B cell (primary cell): ENCODE measurements at regions not wholly inside any gene's neighbourhood (a gene's known extent, or its start where the extent isn't known, plus 50 kb on each side); places are given as distances from the start of the nearest gene placed in this dataset.

Source experiments
- ATAC-seq: fragments of 200-7000 bp; cut with Tn5 transposase; one replicate; pipeline ENCODE4 v1.10.0; 2021; ENCODE audit warnings: low read depth, mild to moderate bottlenecking, moderate number of reproducible peaks, moderate library complexity
- CTCF ChIA-PET: fragments of 350-600 bp; sonication (Branson Sonifier 250); formaldehyde crosslinking; loops from one replicate; lab custom pipeline; 2021; ENCODE audit warnings: antibody characterized with exemption, inconsistent platforms; lab: Charles Lee
- POLR2A ChIA-PET: fragments of 350-600 bp; sonication (Branson Sonifier 250); formaldehyde crosslinking; loops from one replicate; lab custom pipeline; 2021; ENCODE audit warnings: antibody characterized with exemption; lab: Charles Lee
- DNase-seq: peaks from one replicate; pipeline ENCODE4 v3.0.0; 2013
- H2AFZ ChIP-seq: 2 replicates; pipeline ENCODE4 v1.6.1; 2012; ENCODE audit warnings: mild to moderate bottlenecking, low read depth, low read length; ENCODE audit not compliant: insufficient read depth, poor library complexity, severe bottlenecking
- H3K27ac ChIP-seq, 2 donors: 1 replicate in 1 of 2; 2 replicates in 1 of 2; pipeline ENCODE4 v1.5.1; 2012 to 2013; ENCODE audit warnings: low read length in 2 of 2, mild to moderate bottlenecking in 2 of 2, moderate library complexity in 1 of 2
- H3K27me3 ChIP-seq, 4 experiments: fragments of 200-600 bp in 1 of 4; sonication (generic) in 1 of 4; replicated peaks in 1 of 4; 1 replicate in 2 of 4; 2 replicates in 2 of 4; pipeline versions ENCODE4 v1.6.1 to v1.7.0; 2013 to 2016; ENCODE audit warnings: low read length in 3 of 4, mild to moderate bottlenecking in 2 of 4, mixed read lengths in 1 of 4, moderate library complexity in 1 of 4; ENCODE audit not compliant: insufficient read depth in 4 of 4, control insufficient read depth in 3 of 4; ENCODE audit errors: control extremely low read depth in 1 of 4
- H3K36me3 ChIP-seq, 2 experiments: replicated peaks in 1 of 2; 1 replicate in 1 of 2; 2 replicates in 1 of 2; pipeline versions ENCODE4 v1.6.1 to v1.7.1; 2013; ENCODE audit warnings: low read length in 1 of 2; ENCODE audit not compliant: insufficient read depth in 2 of 2, control insufficient read depth in 1 of 2; ENCODE audit errors: control extremely low read depth in 1 of 2, extremely low read depth in 1 of 2
- H3K4me1 ChIP-seq, 2 donors: fragments of 200-600 bp in 1 of 2; sonication (generic) in 1 of 2; 1 replicate in 1 of 2; 2 replicates in 1 of 2; pipeline versions ENCODE4 v1.5.1 to v1.6.1; 2013 to 2017; ENCODE audit warnings: low read length in 2 of 2; ENCODE audit not compliant: control insufficient read depth in 2 of 2, insufficient read depth in 2 of 2
- H3K4me2 ChIP-seq: replicated peaks from 2 replicates; pipeline ENCODE3; 2012; ENCODE audit warnings: mild to moderate bottlenecking, low read depth, low read length; ENCODE audit not compliant: poor library complexity, severe bottlenecking
- H3K4me3 ChIP-seq, 5 experiments: fragments of 200-600 bp in 1 of 5; sonication (generic) in 1 of 5; 1 replicate in 3 of 5; 2 replicates in 2 of 5; pipeline versions ENCODE4 v1.5.1 to v1.7.0; 2011 to 2016; ENCODE audit warnings: low read length in 4 of 5, mild to moderate bottlenecking in 4 of 5, low read depth in 2 of 5, control low read depth in 1 of 5, moderate library complexity in 1 of 5; ENCODE audit not compliant: insufficient read depth in 1 of 5; ENCODE audit errors: control extremely low read depth in 1 of 5, extremely low read depth in 1 of 5
- H3K79me2 ChIP-seq: fragments of 200-600 bp; sonication (generic); one replicate; pipeline ENCODE4 v1.6.0; 2016; ENCODE audit warnings: low read length; ENCODE audit not compliant: control insufficient read depth, insufficient read depth
- H3K9ac ChIP-seq: fragments of 200-600 bp; sonication (generic); 2 replicates; pipeline ENCODE4 v1.6.1; 2017; ENCODE audit warnings: mild to moderate bottlenecking, low read length, moderate library complexity
- H3K9me3 ChIP-seq, 3 donors: one replicate each; pipeline versions ENCODE4 v1.6.1 to v1.7.1; 2013; ENCODE audit warnings: low read length in 2 of 3; ENCODE audit not compliant: control insufficient read depth in 2 of 3, insufficient read depth in 1 of 3; ENCODE audit errors: control extremely low read depth in 1 of 3
- H4K20me1 ChIP-seq: 2 replicates; pipeline ENCODE4 v1.6.0; 2012; ENCODE audit warnings: mild to moderate bottlenecking, low read length; ENCODE audit not compliant: insufficient read depth, control insufficient read depth, poor library complexity, severe bottlenecking
- H3K27ac Mint-ChIP-seq: one replicate; pipeline ENCODE4 v1.8.0; 2021; ENCODE audit warnings: mixed read lengths
- H3K27me3 Mint-ChIP-seq: one replicate; pipeline ENCODE4 v1.8.0; 2021; ENCODE audit warnings: mixed read lengths
- H3K4me1 Mint-ChIP-seq: one replicate; pipeline ENCODE4 v1.8.0; 2021; ENCODE audit warnings: mixed read lengths
- H3K4me3 Mint-ChIP-seq: one replicate; pipeline ENCODE4 v1.8.0; 2021; ENCODE audit warnings: mixed read lengths
- H3K9me3 Mint-ChIP-seq: one replicate; pipeline ENCODE4 v1.8.0; 2022; ENCODE audit warnings: mixed read lengths; ENCODE audit not compliant: insufficient read depth
- EZH2 ChIP-seq: IDR thresholded peaks from 2 replicates; pipeline ENCODE4 v1.6.1; 2012; ENCODE audit warnings: borderline replicate concordance, low read depth, mild to moderate bottlenecking, moderate library complexity, low read length; ENCODE audit not compliant: insufficient read depth, poor library complexity, severe bottlenecking
- WGBS: methylation state at CpG from one replicate; pipeline ENCODE4 v1.1.5; 2013; ENCODE audit warnings: missing lambda C conversion rate; ENCODE audit not compliant: insufficient coverage; 5-methylcytosine and 5-hydroxymethylcytosine counted together
- intact Hi-C: fragments of 100-400 bp; cut with micrococcal nuclease; formaldehyde crosslinking; loops from one replicate; pipeline ENCODE4 v1.10.0; 2022
- TF ChIP-seq, protein P1 (sequence below): fragments of 200-600 bp; IDR thresholded peaks from one replicate; pipeline ENCODE4 v1.8.0; 2022; ENCODE audit warnings: antibody characterized with exemption, mild to moderate bottlenecking

DNA sequence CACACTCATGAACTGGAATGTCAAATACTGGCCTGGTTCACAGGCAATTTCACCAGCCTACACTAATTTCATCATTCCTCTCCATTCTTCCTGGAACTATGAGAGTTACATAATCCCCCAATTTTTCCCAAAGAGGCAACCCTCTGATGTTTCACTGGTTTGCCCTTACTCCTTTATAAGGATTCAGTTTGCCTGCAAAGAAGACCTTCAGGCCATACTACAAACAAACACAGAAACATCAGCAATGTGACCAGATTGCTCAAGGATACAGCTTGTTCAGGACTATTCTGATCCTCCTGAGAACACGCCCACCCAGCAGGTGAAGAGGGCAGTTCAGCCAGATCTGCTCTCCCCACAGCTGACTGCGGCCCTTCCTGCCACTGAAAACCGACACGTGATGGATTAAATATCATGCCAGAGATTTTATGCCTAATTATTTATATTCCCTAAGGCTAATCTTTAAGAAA, 215.5 kb downstream of the ETAA1 start:
- Histone ChIP-seq H3K9me3 (no peaks in the 10 kb centered on the region), H4K20me1 (no peaks in the 10 kb centered on the region), H3K36me3 (no peaks in the 10 kb centered on the region), H3K27me3 (no peaks in the 10 kb centered on the region), H2AFZ (no peak overlapping the region), H3K4me2 (no peak overlapping the region), H3K79me2 (no peaks in the 10 kb centered on the region), H3K27ac (no peak overlapping the region), H3K9ac (no peak overlapping the region), H3K4me1 (no peaks in the 10 kb centered on the region), H3K4me3 (no peak overlapping the region)
- no peak overlapping the region for H3K4me3 Mint-ChIP-seq
- no peak overlapping the region for H3K27ac Mint-ChIP-seq
- POLR2A ChIA-PET: no interaction called here
- no peak for TF ChIP-seq EZH2
- TF ChIP-seq, protein P1, sequence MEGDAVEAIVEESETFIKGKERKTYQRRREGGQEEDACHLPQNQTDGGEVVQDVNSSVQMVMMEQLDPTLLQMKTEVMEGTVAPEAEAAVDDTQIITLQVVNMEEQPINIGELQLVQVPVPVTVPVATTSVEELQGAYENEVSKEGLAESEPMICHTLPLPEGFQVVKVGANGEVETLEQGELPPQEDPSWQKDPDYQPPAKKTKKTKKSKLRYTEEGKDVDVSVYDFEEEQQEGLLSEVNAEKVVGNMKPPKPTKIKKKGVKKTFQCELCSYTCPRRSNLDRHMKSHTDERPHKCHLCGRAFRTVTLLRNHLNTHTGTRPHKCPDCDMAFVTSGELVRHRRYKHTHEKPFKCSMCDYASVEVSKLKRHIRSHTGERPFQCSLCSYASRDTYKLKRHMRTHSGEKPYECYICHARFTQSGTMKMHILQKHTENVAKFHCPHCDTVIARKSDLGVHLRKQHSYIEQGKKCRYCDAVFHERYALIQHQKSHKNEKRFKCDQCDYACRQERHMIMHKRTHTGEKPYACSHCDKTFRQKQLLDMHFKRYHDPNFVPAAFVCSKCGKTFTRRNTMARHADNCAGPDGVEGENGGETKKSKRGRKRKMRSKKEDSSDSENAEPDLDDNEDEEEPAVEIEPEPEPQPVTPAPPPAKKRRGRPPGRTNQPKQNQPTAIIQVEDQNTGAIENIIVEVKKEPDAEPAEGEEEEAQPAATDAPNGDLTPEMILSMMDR: no peak
- no peaks in the 10 kb centered on the region for H3K9me3 Mint-ChIP-seq
- no peak for ATAC-seq
- intact Hi-C loops: no loop called here
- H3K4me1 Mint-ChIP-seq: no peaks in the 10 kb centered on the region
- no peak for DNase-seq
- WGBS: 79% methylated on average over 3 of the region's 4 CpGs
- H3K27me3 Mint-ChIP-seq: no peaks in the 10 kb centered on the region
- CTCF ChIA-PET: no interaction called here

DNA sequence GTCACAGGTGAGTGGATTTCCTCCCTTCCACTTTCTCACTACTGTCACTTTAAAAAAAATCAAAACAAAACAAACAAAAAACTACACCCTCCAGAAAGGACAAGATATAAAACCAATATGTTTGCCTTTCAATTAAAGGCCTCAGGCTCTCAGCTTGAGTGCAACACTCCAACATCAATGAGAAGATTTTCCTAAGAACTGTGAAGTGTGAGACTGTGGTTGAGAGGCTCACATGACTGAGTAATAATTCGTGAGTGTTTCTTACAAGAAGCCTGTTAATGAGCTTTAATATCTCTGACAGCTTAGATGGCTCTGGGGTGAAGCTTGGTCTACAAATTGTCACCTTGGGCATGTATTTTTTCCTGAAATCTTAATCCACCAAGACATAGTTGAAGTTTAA, 216.1 kb downstream of the ETAA1 start:
- Histone ChIP-seq H3K27me3 (no peaks in the 10 kb centered on the region), H3K4me2 (no peak overlapping the region), H3K79me2 (no peaks in the 10 kb centered on the region), H2AFZ (no peak overlapping the region), H3K36me3 (no peaks in the 10 kb centered on the region), H3K9ac (no peak overlapping the region), H3K4me1 (no peaks in the 10 kb centered on the region), H4K20me1 (no peaks in the 10 kb centered on the region), H3K27ac (no peak overlapping the region), H3K9me3 (no peaks in the 10 kb centered on the region), H3K4me3 (no peak overlapping the region)
- TF ChIP-seq, protein P1: no peak
- TF ChIP-seq EZH2: no peak
- H3K4me1 Mint-ChIP-seq: no peaks in the 10 kb centered on the region
- no peaks in the 10 kb centered on the region for H3K9me3 Mint-ChIP-seq
- no peak overlapping the region for H3K4me3 Mint-ChIP-seq
- POLR2A ChIA-PET: no interaction called here
- CTCF ChIA-PET: no interaction called here
- ATAC-seq (no peak), DNase-seq (no peak)
- no CpG with 5 or more reads among the region's 1 CpG for WGBS
- no peaks in the 10 kb centered on the region for H3K27me3 Mint-ChIP-seq
- intact Hi-C loops: no loop called here
- H3K27ac Mint-ChIP-seq: no peak overlapping the region
